Eye (tissue), 1 donor: ENCODE measurements at regions not wholly inside any gene's neighbourhood (a gene's known extent, or its start where the extent isn't known, plus 50 kb on each side); places are given as distances from the start of the nearest gene placed in this dataset.
A peak's percentile ranks its signal among the peaks of the same experiment; 100 is the strongest.

Source experiments
- DNase-seq: peaks from one replicate; pipeline ENCODE4 v3.0.0-alpha.2; 2015

GRCh38 chr20:7728338-7728737, 211.9 kb downstream of the HAO1 start:
- no peak for DNase-seq

GRCh38 chr20:7734216-7734615, 206.0 kb downstream of the HAO1 start:
- DNase-seq, result no peak

DNA sequence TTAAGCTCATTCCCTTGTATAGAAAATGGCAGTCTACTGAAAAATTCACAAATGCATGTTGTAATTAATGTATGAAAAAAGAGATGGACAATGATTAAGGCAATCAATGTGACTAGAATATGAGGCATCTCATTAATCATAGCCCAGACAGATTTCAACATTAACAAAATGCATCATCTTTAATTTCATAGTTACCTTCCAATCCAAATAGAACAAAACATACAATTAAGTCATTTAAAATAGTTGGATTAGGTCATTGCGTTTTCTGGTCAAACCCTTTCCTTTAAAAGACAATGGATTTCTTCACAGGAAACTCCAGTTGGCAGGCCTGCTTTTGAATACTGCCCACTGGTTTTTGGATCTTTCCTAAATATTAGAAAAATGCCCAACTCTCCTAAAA, 203.9 kb downstream of the HAO1 start:
- DNase-seq, result no peak

GRCh38 chr20:7741866-7742265, 198.4 kb downstream of the HAO1 start:
- no peak for DNase-seq

- DNase-seq, result no peak
Measured at GRCh38 chr20:7742479-7742878, 197.8 kb downstream of the HAO1 start.

GRCh38 chr20:7744411-7744810, 195.8 kb downstream of the HAO1 start:
- DNase-seq, result no peak

DNA sequence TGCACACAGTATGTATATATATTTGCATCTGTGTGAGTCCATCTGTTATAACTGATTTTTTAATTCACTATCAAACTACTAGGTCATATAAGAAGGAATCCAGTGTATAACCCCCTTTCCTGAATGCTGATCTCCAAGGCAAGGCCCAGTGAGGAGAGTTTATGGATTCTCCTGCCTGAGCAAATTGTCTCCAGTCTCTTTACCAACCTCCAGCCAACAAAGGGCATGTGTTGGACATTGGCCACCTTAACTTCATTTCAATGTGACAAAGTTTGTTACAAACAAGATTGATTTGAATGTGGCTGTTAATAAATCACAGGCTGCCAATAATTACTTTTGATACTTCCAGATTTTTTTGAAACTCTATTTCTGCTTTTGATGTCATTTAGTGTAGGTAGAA, 191.6 kb downstream of the HAO1 start:
- no peak for DNase-seq

DNA sequence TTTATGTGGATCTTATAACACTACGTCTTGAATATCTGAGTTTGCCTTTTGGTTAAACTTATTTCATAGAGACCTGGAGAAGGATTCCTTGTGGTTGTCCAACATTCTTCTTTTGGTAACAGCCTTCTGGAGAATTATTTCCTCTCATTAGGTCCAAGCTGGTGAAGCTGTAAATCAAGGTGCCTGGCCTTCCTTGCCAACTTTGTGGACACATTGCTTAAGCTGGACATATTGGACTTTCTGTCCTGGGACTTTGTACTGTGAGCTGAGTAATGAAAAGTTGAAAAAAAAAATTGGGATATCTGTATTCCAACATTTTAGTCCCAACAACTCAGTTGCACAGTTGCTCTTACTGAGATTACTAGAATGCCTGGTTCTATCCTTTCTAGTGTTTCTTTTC, 186.2 kb downstream of the HAO1 start:
- no peak for DNase-seq

DNA sequence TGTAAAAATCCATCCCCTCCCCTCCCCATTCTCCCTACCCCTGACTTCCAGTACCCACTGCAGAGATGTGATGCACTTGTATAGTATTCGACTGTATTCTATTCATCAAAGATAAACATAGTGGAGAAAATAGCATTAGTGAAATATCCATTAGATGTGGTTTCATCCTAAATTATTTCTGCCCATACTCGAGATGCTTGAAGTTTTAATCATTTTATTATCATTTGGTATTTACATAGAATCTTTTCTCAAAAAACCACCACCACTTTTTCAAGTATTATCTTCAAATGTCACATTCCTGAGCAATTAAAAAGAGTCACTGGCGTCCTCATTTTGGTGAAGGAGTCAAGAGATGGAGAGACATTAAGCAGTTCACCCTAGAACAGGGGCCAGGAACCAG, 181.9 kb downstream of the HAO1 start:
- no peak for DNase-seq

DNA sequence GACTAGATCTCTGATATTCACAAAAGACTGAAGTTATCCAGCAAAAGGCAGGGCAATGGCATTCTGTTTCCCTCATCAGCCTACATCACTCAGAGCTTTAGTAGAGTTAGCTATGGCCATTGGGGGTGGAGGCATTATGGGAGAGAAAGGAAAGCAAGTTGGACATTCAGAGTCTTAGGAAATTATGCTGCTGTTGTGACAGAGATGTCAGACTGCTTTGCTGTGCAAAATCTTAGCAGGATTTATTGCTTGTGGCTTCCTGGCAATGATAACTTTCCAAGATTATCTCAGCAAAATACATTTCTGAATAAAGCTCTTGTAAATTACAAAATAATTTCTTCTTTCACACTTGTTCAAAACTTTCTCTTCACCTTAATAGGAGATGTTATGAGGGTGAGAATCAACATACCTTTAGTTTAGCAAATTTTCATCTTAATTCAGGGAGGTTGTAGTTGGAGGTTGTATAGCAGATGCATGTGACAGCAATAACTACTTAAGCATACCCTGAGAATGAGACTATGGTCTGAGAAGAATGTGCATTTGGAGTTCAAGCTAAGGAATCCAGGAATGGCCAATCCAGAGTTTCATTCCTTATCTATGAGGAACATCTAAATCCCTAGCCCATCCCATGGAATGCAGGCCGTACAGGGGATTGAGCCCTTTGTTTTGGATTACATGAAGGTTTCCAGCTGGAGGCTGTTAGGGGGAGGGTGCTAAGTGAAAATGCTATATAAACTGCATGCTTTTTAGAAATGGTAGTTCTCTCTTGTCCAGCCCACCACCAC, 179.8 kb downstream of the HAO1 start:
- DNase-seq, result no peak

- DNase-seq, result no peak
Measured at GRCh38 chr20:7765221-7765620, 175.0 kb downstream of the HAO1 start.

- DNase-seq, result no peak
Measured at GRCh38 chr20:7770046-7770445, 170.2 kb downstream of the HAO1 start.

DNA sequence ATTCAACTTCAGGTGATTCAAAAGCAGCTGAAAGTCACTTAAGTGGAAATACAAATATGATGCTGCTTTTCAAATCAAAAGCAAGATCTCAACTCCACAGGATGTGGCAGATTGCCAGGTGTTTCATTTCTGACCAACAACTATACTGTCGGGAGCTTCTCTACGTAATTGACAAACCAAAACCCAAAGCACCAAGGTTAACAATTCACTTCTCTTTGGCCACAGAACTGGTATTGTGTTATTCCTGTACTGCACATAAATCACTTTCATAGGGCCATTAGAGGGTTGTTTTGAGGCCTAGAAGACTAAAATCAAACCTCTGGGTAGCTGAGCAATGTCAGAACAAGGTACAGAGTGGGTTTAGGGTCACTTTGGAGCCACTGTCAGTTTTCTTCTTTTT, 169.7 kb downstream of the HAO1 start:
- no peak for DNase-seq

DNA sequence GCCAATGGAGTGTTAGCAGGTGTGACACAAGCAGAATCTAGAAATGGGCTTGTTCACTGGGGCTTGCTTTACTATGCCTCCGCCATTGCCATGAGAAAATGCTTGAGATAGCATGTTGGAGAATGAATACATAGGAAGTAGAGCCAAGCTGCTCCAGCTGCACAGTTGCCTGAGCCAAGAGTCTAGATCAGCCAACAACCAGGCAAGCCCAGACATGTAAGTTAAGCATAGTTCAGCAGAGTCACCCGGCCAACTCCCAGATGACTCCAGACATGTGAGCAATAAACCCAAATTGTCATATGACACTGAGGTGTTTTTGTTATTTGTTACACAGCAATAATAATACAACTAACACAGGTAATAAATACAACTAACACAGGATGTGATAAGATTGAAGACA, 167.9 kb downstream of the HAO1 start:
- no peak for DNase-seq

DNA sequence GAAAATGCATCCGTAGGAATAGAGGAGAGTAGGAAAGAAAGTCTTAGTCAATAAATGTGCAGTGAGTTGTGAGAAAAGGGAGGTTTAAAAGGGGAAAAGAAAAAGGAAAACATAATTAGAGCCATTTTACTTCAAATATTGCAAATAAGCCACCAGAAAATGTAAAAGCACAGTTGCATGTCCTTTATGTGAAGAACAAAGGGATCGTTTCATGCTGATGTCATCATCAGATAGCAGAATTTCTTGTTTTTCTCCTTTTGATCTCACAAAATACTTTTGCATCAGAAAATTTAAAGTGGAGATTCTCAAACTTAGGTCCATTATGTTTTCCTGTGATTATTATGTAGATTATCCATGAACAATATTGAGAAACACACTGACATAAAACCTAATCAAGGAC, 166.7 kb downstream of the HAO1 start:
- no peak for DNase-seq

DNA sequence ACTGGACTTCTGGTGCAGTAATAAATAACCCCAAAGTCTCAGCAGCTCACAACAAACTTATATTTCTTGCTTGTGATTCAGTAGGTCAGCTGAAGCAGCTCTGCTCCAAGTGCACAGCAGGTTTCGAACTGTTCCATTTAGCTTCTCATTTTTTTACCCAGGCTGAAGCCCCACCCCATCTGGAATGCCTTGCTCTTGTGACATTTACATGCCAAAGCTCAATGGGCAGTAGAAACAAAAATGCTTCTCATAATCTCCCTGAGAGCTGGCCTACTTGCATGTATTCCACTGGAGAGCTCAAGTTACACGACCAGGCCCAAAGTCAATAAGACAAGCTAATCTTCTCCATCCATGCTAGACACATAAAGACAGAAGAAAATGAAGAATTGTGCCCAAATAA, 165.2 kb downstream of the HAO1 start:
- no peak for DNase-seq

- no peak for DNase-seq
Measured at GRCh38 chr20:7776148-7776547, 164.1 kb downstream of the HAO1 start.

- no peak for DNase-seq
Measured at GRCh38 chr20:7790189-7790588, 150.1 kb downstream of the HAO1 start.

- DNase-seq, result no peak
Measured at GRCh38 chr20:7792150-7792869, 147.9 kb downstream of the HAO1 start.

DNA sequence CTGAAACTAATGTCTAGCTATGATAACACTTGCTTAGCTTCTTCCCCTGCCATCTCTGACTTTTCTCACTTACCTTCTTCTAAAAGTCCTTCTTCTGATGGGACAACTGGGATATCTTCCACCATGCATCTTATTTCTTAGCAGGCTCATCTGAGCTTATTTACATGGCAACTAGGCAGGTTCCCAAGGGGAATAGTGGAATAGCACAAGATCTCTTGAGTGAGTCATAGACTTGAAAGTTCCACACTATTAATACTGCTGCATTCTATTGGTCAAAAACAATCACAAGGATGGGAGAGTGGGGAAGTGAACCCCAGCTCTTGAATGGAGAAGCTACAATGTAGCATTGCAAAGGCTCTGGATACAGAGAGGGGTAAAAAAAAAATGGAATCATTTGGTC, 142.1 kb downstream of the HAO1 start:
- DNase-seq, result no peak

DNA sequence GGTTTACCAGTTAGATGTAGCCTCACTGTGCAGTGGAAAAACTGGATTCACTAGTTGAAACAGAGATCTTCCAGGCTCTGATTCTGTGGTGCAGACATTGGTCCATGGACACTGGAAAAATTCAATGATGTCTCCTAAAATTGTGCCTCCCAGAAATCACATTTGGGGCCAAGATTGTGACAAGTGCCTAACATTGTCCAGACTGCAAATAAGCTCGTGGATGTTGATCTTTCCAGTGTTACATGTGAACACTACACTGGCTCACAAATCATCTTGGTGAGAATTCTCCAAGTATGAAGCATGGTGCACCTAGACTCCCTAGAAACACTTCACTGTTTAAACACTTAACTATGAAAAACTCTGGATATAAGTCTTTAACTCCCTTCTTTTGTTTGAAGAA, 140.4 kb downstream of the HAO1 start:
- DNase-seq, result no peak

- peak; percentile 3 for DNase-seq
Measured at GRCh38 chr20:7803411-7804151, 136.7 kb downstream of the HAO1 start.

DNA sequence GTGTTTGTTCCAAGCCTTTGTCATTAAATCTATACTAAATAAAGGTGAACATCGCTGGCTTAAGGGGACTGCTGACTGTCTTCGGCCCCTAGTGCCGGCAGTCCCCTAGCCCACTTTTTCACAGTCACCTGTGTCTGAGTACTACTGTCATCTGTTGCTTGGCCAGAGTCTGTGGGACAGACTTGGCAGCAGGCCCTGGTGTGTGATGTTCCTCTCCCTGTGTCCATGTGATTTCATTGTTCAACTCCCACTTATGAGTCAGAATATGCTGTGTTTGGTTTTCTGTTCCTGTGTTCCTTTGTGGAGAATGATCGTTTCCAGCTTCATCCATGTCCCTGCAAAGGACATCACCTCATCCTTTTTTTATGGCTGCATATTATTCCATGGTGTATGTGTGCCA, 133.4 kb downstream of the HAO1 start:
- no peak for DNase-seq

GRCh38 chr20:7817286-7817685, 123.0 kb downstream of the HAO1 start:
- no peak for DNase-seq
